ENCODE measurements at regions not wholly inside any gene's neighbourhood (a gene's known extent, or its start where the extent isn't known, plus 50 kb on each side); places are given as distances from the start of the nearest gene placed in this dataset.
"Not testable (repeated sequence)": the region's sequence is repeated elsewhere in the genome, so short reads cannot be mapped to it uniquely, and the experiment has no call there.

DNA sequence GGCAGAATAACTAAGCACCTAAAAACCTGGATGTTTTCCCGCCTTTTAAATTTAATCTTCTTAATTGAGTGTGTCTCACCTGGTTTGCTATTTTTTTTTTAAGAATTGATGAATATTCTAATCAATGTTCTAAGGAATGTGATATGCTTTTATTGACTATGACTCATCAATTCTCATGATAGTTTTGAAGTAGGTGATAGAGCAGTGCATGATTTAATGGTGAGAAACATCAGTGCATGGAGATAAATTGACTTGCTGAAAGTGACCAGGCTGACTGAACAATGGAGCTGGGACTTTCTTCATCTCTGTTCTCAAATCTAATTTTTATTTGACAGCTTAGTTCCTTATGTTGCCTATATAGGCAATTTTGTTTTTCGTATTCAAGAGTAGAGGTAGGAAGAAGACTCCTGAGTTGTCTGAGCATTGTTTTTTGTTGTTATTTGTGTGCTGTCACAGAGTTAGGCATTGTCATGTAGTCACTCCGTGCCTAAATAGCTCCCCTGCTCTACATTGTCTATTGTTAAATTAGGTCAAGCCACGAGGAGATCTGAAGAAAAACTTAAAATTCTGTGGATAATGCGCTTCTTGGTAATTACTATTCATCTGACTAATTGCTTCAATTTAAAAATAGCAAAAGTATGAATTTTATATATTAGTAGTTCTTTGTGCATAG lies 59.0 kb upstream of the NUTM2F start:
- H3K27me3 Mint-ChIP-seq; H3K36me3 Mint-ChIP-seq (ENCODE audit: low read depth); H3K27ac Mint-ChIP-seq; POLR2A ChIA-PET; H3K9me3 Mint-ChIP-seq; DNase-seq; H3K4me1 Mint-ChIP-seq; CTCF ChIA-PET; H3K4me3 Mint-ChIP-seq: not testable (repeated sequence)

- DNase-seq; H3K36me3 Mint-ChIP-seq (ENCODE audit: low read depth); H3K27me3 Mint-ChIP-seq; POLR2A ChIA-PET; H3K9me3 Mint-ChIP-seq; H3K4me3 Mint-ChIP-seq; H3K4me1 Mint-ChIP-seq; CTCF ChIA-PET; H3K27ac Mint-ChIP-seq: not testable (repeated sequence)
Measured at GRCh38 chr9:94388011-94388406, 59.6 kb upstream of the NUTM2F start.

- POLR2A ChIA-PET; H3K36me3 Mint-ChIP-seq (ENCODE audit: low read depth); H3K4me3 Mint-ChIP-seq; H3K27ac Mint-ChIP-seq; H3K9me3 Mint-ChIP-seq; H3K27me3 Mint-ChIP-seq; H3K4me1 Mint-ChIP-seq; CTCF ChIA-PET; DNase-seq: not testable (repeated sequence)
Measured at GRCh38 chr9:94390425-94391098, 62.1 kb upstream of the NUTM2F start.

DNA sequence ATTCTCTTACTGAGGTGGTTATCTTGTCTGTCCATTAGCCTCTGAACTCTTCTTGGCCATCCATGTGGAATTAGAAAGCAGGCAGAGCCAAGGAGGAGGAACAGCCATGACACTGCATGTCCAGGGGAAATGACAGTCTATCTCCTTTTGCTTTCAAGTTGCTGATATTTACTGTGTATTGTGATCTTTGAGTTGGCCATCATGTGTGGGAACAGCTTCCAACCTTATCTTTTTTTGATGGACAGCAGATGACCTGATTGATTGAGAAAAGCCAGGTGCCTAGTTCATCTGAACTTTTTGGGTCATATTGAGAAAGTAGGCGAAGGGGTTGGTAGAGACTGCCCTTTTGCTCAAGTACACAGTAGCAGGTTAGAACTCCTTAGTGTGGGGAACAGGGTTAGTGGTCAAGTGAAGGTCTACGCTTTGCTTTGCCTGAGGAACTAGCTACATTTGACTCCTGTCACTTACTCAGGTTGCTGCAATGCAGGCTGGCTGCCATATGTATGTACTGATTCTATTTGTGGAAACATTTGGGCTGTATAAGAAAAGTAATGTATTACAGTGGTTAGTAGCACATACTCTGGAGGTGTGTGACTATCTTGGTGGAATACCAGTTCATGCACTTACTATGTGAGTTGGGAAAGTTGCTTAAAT lies 64.7 kb upstream of the NUTM2F start:
- CTCF ChIA-PET; H3K9me3 Mint-ChIP-seq; H3K27me3 Mint-ChIP-seq; H3K27ac Mint-ChIP-seq; H3K4me1 Mint-ChIP-seq; H3K36me3 Mint-ChIP-seq (ENCODE audit: low read depth); DNase-seq; POLR2A ChIA-PET; H3K4me3 Mint-ChIP-seq: not testable (repeated sequence)

- H3K27me3 Mint-ChIP-seq; H3K4me3 Mint-ChIP-seq; H3K9me3 Mint-ChIP-seq; H3K36me3 Mint-ChIP-seq (ENCODE audit: low read depth); DNase-seq; POLR2A ChIA-PET; H3K27ac Mint-ChIP-seq; H3K4me1 Mint-ChIP-seq; CTCF ChIA-PET: not testable (repeated sequence)
Measured at GRCh38 chr9:94397766-94398379, 69.4 kb upstream of the NUTM2F start.

DNA sequence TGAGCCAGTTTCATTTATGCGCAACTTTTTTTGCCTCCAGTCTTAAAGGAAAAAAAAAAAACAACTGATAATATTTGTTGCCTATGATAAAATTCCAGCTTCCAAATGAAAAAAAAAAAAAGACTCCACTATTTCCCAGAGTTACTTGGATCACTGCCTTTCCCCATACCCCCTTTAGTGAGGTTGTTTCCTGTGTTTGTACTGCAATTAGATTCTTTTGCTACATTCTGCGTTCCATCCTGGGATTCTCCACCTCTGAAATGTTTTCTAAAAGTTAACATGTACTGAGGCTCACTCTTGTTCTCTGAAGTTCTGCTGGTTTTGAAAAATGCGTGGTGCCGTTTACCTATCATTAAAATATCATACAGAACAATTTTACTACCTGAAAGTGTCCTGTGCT lies 72.0 kb upstream of the NUTM2F start:
- H3K36me3 Mint-ChIP-seq (ENCODE audit: low read depth); H3K4me1 Mint-ChIP-seq; DNase-seq; H3K27me3 Mint-ChIP-seq; CTCF ChIA-PET; H3K4me3 Mint-ChIP-seq; POLR2A ChIA-PET; H3K27ac Mint-ChIP-seq; H3K9me3 Mint-ChIP-seq: not testable (repeated sequence)

- H3K36me3 Mint-ChIP-seq (ENCODE audit: low read depth); H3K27me3 Mint-ChIP-seq; H3K27ac Mint-ChIP-seq; H3K9me3 Mint-ChIP-seq; H3K4me1 Mint-ChIP-seq; DNase-seq; CTCF ChIA-PET; H3K4me3 Mint-ChIP-seq; POLR2A ChIA-PET: not testable (repeated sequence)
Measured at GRCh38 chr9:94402795-94403194, 74.4 kb upstream of the NUTM2F start.

- CTCF ChIA-PET; H3K27me3 Mint-ChIP-seq; H3K9me3 Mint-ChIP-seq; H3K4me1 Mint-ChIP-seq; H3K4me3 Mint-ChIP-seq; H3K36me3 Mint-ChIP-seq (ENCODE audit: low read depth); POLR2A ChIA-PET; DNase-seq; H3K27ac Mint-ChIP-seq: not testable (repeated sequence)
Measured at GRCh38 chr9:94403571-94403970, 75.1 kb upstream of the NUTM2F start.

DNA sequence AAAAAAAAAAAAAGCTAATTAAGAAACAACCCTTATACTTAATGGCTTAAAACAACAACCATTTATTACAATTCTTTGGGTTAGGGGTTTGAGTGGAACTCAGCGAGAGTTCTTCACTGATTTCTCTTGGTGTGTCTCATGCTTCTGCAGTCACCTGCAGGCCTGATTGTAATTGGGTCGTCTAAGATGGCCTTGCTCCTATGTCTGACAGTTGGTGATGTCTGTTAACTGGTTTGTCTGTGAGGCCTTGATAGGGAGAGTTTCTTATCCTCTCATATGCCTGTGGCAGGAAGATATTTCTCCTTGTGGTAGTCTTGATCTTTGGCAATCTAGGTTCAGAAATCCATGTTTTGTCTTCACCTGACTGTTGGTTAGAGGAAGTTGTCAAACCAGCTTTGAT lies 85.2 kb upstream of the NUTM2F start:
- peaks cover 20% of the 10 kb centered on the region for H3K4me1 Mint-ChIP-seq
- H3K36me3 Mint-ChIP-seq (ENCODE audit: low read depth); DNase-seq; H3K27ac Mint-ChIP-seq; H3K27me3 Mint-ChIP-seq; H3K4me3 Mint-ChIP-seq; CTCF ChIA-PET; H3K9me3 Mint-ChIP-seq; POLR2A ChIA-PET: not testable (repeated sequence)

DNA sequence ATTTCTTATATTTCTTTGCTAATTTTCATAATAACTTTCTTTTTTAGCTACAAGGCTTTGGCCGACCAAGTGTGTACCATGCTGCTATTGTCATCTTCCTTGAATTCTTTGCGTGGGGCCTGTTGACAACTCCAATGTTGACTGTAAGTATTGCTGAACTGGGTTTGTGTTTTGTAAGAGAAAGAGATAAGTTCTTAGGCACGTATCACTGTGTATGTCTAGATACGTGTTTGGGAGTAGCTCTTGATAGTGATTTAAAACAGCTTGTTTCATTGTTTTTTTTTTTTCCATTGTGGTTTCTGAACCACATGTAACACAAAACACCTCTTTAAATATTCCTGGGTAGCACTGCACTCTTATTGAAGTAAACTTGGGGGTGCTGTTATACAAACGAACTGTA lies 86.7 kb upstream of the NUTM2F start:
- H3K4me1 Mint-ChIP-seq: peaks cover 16% of the 10 kb centered on the region
- POLR2A ChIA-PET; H3K36me3 Mint-ChIP-seq (ENCODE audit: low read depth); H3K27me3 Mint-ChIP-seq; DNase-seq; H3K9me3 Mint-ChIP-seq; H3K4me3 Mint-ChIP-seq; H3K27ac Mint-ChIP-seq: not testable (repeated sequence)
- CTCF ChIA-PET: interaction anchor here (1.1 kb wide), 1 partner anchor 258 kb away, joined by 6 read pairs; no protein-coding TSS in a partner anchor

DNA sequence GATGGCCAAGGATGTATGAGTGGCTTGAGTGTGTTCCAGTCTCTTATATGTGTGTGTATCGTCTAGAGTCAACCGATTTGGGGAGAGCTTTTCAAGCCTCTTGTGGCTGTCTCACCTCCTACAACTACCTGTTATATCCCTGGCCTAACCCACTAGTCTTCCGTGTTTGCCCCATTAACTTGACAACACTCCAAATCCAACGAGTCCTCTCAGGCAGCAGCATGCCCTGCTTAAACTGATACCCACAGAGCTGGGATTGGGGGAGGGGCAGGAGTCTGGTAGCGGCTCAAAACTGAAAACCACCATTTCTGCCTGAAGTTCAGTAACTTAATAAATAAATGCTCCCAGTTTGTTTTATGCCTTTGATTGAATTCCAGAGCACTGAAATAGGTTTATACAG lies 91.7 kb upstream of the NUTM2F start:
- H3K4me3 Mint-ChIP-seq; H3K27ac Mint-ChIP-seq; POLR2A ChIA-PET; H3K36me3 Mint-ChIP-seq (ENCODE audit: low read depth); H3K4me1 Mint-ChIP-seq; CTCF ChIA-PET; H3K27me3 Mint-ChIP-seq; H3K9me3 Mint-ChIP-seq; DNase-seq: not testable (repeated sequence)

GRCh38 chr9:94421951-94422350 lies 93.5 kb upstream of the NUTM2F start:
- H3K9me3 Mint-ChIP-seq, CTCF ChIA-PET, POLR2A ChIA-PET: not testable (repeated sequence)

GRCh38 chr9:94425312-94425711 lies 96.9 kb upstream of the NUTM2F start:
- H3K27me3 Mint-ChIP-seq; H3K27ac Mint-ChIP-seq; CTCF ChIA-PET; H3K9me3 Mint-ChIP-seq; H3K36me3 Mint-ChIP-seq (ENCODE audit: low read depth); H3K4me3 Mint-ChIP-seq; H3K4me1 Mint-ChIP-seq; POLR2A ChIA-PET: not testable (repeated sequence)
- peak; percentile 17 for DNase-seq

More at GRCh38 chr9:94421951-94422350, 93.5 kb upstream of the NUTM2F start:
- not testable (repeated sequence) for H3K4me1 Mint-ChIP-seq; H3K27me3 Mint-ChIP-seq; H3K4me3 Mint-ChIP-seq; H3K36me3 Mint-ChIP-seq (ENCODE audit: low read depth); H3K27ac Mint-ChIP-seq; DNase-seq

DNA sequence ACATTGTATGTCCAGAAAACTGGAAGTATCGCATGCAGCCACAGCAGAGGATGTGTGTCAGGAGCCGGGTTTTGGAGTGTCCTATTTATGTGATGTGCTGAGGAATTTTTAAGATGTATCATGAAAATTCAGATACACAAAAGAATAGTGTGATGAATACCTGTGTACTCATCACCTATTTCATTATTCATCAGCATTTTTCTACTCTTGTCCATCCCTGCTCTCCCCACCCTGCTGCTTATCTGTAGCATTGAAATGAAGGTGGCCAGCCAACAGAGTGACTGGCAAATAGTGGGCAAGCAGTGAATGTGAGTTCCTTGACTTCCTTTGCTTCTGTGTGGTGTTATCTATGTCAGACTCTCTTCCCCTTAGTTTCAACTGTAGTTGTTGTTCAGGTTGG lies 108.7 kb upstream of the NUTM2F start:
- CTCF ChIA-PET: not testable (repeated sequence)

More for the DNA sequence above, 108.7 kb upstream of the NUTM2F start:
- POLR2A ChIA-PET, DNase-seq, H3K27ac Mint-ChIP-seq, H3K9me3 Mint-ChIP-seq, H3K27me3 Mint-ChIP-seq, H3K4me1 Mint-ChIP-seq, H3K4me3 Mint-ChIP-seq: not testable (repeated sequence)
- peaks cover 21% of the 10 kb centered on the region for H3K36me3 Mint-ChIP-seq (ENCODE audit: low read depth)
